Dedifferentiated amniotic fluid mesenchymal stem cell (primary cell): ENCODE measurements at regions not wholly inside any gene's neighbourhood (a gene's known extent, or its start where the extent isn't known, plus 50 kb on each side); places are given as distances from the start of the nearest gene placed in this dataset.

Source experiments
- DNase-seq: peaks from one replicate; pipeline ENCODE4 v3.0.0-alpha.2; 2016; ENCODE audit errors: extremely low spot score

GRCh38 chr7:21142081-21142480, 285.8 kb upstream of the SP4 start:
- DNase-seq, result no peak

DNA sequence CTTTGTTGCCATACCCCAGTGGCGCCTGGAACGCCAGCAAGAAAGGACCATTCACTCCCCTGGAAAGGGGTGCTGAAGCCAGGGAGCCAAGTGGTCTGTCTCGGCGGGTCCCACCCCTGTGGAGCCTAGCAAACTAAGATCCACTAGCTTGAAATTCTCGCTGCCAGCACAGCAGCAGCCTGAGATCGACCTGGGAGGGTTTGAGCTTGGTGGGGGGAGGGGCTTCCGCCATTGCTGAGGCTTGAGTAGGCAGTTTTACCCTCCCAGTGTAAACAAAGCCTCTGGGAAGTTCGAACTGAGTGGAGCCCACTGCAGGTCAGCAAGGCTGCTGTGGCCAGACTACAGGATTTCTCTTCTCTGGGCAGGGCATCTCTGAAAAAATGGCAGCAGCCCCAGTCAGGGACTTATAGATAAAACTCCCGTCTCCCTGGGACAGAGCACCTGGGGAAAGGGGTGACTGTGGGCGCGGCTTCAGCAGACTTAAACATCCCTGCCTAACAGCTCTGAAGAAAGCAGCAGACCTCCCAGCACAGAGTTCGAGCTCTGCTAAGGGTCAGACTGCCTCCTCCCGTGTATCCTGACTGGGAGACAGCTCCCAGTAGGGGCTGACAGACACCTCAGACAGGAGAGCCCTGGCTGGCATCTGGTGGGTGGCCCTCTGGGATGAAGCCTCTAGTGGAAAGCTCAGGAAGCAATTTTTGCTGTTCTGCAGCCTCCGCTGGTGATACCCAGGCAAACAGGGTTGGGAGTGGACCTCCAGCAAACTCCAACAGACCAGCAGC, 281.1 kb upstream of the SP4 start:
- no peak for DNase-seq

- DNase-seq, result no peak
These were observed 278.1 kb upstream of the SP4 start for GRCh38 chr7:21149809-21150208.

GRCh38 chr7:21154614-21155013, 273.3 kb upstream of the SP4 start:
- no peak for DNase-seq

GRCh38 chr7:21159506-21159905, 268.4 kb upstream of the SP4 start:
- DNase-seq, result no peak

- no peak for DNase-seq
These were observed 267.5 kb upstream of the SP4 start for GRCh38 chr7:21160401-21160800.

GRCh38 chr7:21167942-21168341, 259.9 kb upstream of the SP4 start:
- DNase-seq, result no peak

GRCh38 chr7:21169667-21170580, 258.0 kb upstream of the SP4 start:
- DNase-seq, result no peak

- DNase-seq, result no peak
These were observed 255.1 kb upstream of the SP4 start for GRCh38 chr7:21172800-21173199.

DNA sequence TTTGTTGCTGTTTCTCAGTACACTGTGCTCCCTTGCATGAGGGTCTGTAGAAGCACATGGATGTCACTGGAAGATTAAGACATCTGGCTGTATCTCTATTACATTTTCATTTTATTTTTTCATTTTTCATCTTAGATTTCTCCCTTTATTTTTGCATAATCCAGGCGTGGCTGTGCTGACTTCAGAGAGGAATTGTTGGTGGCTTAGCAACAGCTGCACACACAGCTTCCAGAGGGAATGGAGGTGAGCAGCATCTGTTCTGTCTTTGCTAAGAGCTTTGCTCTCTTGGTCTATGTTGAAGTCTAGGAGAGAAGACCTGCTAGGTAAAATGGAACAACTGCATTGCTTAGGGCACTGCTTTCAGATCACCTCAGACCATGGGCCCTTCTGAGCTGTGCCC, 254.4 kb upstream of the SP4 start:
- no peak for DNase-seq

DNA sequence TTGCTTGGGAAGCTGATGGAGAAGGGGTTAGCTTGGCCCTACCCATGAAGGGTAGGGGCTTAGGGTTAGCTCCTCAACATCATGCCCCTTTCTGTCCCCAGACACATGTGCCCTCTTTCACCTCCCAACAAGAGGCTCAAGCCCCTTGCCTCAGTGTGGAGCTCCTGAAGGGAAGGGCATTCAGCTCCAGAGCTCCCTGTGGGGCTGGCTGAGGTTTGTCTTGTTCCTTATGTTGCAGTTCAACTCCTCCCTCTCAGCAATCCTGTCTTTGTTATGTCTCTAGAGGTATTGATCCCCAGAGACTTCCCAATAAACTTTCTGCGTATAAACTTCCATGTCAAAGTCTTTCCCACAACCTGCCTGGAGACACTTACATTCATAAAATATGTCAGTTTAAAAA, 252.2 kb upstream of the SP4 start:
- no peak for DNase-seq

GRCh38 chr7:21184942-21185652, 242.8 kb upstream of the SP4 start:
- no peak for DNase-seq

DNA sequence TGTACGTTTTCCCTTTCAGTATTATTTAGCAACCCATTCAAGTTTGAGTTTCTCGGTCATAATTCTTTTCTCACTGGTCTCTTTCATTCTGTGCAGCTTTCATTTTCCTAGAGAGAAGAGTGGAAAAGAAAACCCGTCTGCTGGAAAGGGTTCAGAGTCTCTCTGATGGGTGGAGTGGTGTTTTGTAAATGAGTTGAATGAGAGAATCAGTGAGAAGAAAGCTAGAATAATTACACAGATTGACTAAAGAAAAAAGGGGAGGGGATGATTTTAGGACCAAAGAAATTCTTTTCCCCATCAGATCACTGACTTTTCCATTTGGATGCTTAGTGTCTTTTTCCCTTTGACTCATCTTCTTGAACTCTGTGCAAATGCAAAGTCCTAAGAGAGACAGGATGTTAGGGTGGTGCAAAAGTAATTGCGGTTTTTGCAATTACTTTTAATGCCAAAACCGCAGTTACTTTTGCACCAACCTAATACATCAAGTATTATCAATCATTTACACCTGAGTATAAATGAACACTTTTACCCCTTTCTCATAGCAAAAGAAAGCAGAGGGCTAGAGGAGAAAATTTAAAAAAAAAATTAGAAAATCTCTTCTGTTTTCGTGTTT, 242.1 kb upstream of the SP4 start:
- no peak for DNase-seq

GRCh38 chr7:21191321-21192073, 236.4 kb upstream of the SP4 start:
- DNase-seq, result no peak

DNA sequence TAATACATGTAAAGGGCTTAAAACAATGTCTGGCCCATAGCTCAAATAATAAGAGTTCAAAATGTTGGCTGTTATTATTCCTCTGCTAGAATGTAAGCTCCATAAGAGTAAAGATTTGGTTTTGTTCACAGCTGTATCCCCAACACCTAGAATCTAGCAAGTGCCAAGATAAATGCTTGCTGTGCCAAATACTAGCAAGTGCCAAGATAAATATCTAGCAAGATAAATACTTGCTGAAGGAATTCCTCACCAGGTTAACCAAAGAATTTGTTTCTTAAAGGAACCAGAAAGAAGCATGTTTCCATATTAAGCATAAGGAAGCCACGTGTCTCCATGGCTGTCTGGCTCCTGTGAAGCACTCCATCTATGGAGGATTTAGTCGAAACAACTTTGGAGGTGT, 235.2 kb upstream of the SP4 start:
- no peak for DNase-seq

DNA sequence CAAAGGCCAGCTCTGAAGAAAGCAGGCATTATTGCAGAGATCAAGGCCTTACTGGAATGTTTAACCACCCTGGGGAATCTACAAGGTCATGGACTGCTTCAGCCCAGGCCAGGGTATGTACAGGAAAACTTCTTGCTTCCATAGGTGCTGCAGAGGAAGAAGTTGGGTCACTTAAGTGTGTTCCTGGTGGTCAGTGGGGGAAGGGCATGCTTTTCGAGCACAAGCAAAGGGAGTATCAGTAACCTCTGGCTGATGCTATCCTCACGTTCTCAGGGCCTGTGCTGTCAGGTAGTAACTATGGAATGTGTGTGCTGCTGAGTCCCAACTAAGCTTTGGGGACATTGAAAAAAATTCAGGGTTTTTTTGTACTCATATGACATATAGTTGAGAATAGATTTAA, 234.0 kb upstream of the SP4 start:
- DNase-seq, result no peak

GRCh38 chr7:21194936-21195335, 232.9 kb upstream of the SP4 start:
- DNase-seq, result no peak

DNA sequence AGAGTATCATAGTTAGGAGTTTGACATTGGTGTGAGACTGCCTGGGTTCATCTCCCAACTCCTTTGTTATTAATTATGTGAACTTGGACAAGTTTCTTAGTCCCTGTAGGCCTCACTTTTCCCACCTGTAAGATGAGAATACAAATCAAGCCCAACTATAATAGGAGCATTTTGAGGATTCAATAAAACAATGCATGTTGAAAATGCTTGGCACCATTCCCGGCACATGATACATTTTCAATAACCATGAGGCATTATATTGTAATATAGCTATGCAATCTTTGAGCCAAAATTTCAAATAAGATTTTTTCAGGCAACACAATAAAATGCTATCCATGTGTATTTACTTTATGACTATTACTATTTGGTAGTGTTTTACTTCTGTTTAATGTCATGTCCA, 229.0 kb upstream of the SP4 start:
- no peak for DNase-seq

- no peak for DNase-seq
These were observed 227.4 kb upstream of the SP4 start for GRCh38 chr7:21200503-21200902.

DNA sequence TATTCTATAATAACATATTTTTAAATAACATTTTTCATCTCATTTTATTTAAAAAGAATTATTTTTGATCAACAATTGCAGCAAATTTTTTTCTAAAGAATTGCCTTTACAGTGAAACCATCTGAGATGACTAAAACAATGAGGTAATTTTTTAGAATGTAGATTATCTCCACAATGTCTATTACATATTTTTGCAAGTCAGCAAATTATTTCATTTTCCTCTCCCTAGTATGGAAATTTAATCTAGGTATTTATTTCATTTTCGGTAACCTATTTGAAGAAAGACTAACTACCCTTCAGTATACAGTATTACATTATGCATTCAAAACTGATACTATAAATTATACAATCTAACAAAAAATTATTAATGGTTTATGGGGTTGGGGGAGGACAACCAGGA, 213.2 kb upstream of the SP4 start:
- no peak for DNase-seq

DNA sequence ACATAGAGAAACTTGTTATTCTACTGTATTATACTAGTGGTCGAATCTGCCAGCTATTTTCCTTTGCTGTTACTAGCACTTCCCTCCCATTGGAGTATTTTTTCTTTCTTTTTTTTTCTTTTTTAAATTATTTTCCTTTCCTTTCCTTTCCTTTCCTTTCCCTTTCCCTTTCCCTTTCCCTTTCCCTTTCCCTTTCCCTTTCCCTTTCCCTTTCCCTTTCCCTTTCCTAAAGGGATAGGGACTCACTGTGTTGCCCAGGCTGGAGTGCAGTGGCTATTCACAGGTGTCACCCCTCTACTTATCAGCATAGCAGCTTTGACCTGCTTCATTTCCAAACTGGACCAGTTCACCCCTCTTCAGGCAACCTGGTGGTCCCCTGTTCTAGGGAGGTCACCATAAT, 212.6 kb upstream of the SP4 start:
- no peak for DNase-seq
